Brain microvascular endothelial cell (primary cell): ENCODE measurements at regions not wholly inside any gene's neighbourhood (a gene's known extent, or its start where the extent isn't known, plus 50 kb on each side); places are given as distances from the start of the nearest gene placed in this dataset.

Source experiments
- DNase-seq: peaks from one replicate; pipeline ENCODE4 v3.0.0-alpha.2; 2020
- H3K27ac ChIP-seq: fragments of 250-450 bp; sonication (Bioruptor Pico); 2 replicates; pipeline ENCODE4 v1.5.1; 2020; ENCODE audit warnings: mild to moderate bottlenecking, moderate library complexity
- H3K27me3 ChIP-seq: fragments of 250-450 bp; sonication (Bioruptor Pico); replicated peaks from 2 replicates; pipeline ENCODE4 v1.5.1; 2020; ENCODE audit warnings: mild to moderate bottlenecking
- H3K36me3 ChIP-seq: fragments of 250-450 bp; sonication (Bioruptor Pico); replicated peaks from 2 replicates; pipeline ENCODE4 v1.5.1; 2020; ENCODE audit warnings: mild to moderate bottlenecking
- H3K4me3 ChIP-seq: 2 replicates; pipeline ENCODE4 v1.5.1; 2011; ENCODE audit warnings: low read depth, mild to moderate bottlenecking, control low read depth, low read length, moderate library complexity
- in situ Hi-C: cut with HindIII; loops from 2 replicates; pipeline ENCODE4 v1.10.0; 2017; ENCODE audit warnings: low sequenced_read_pairs, low pct_ligation_motif_present
- TF ChIP-seq, protein P1 (sequence below): IDR thresholded peaks from 2 replicates; pipeline ENCODE4 v1.5.1; 2011; ENCODE audit warnings: low read depth, mild to moderate bottlenecking, moderate library complexity, low read length, control low read depth, inconsistent platforms; ENCODE audit errors: missing control alignments

DNA sequence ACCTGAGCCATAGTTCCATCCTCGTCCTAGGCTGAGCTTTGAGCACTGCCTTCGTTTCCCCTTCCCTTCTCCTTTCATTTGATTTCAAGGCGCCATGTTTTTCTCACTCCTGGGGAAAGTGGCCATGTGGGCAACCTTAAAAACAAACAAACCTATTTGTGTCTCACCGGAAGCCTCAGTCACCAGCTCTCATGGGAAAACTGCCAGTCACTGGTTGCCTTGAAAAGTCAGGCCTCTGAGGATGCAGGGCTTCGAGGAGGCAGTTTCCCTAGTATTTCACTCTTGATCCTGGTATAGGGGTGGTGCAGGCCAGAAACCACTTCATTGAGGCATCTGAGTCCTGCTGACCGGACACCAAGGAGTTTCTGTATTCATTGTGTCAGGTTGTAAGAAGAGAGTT, 59.2 kb upstream of the TRIB2 start:
- TF ChIP-seq, protein P1, sequence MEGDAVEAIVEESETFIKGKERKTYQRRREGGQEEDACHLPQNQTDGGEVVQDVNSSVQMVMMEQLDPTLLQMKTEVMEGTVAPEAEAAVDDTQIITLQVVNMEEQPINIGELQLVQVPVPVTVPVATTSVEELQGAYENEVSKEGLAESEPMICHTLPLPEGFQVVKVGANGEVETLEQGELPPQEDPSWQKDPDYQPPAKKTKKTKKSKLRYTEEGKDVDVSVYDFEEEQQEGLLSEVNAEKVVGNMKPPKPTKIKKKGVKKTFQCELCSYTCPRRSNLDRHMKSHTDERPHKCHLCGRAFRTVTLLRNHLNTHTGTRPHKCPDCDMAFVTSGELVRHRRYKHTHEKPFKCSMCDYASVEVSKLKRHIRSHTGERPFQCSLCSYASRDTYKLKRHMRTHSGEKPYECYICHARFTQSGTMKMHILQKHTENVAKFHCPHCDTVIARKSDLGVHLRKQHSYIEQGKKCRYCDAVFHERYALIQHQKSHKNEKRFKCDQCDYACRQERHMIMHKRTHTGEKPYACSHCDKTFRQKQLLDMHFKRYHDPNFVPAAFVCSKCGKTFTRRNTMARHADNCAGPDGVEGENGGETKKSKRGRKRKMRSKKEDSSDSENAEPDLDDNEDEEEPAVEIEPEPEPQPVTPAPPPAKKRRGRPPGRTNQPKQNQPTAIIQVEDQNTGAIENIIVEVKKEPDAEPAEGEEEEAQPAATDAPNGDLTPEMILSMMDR = no peak
- Histone ChIP-seq H3K4me3 (no peak overlapping the region), H3K27ac (no peak overlapping the region), H3K36me3 (no peaks in the 10 kb centered on the region), H3K27me3 (no peaks in the 10 kb centered on the region)
- DNase-seq = no peak
- in situ Hi-C loops = no loop called here

DNA sequence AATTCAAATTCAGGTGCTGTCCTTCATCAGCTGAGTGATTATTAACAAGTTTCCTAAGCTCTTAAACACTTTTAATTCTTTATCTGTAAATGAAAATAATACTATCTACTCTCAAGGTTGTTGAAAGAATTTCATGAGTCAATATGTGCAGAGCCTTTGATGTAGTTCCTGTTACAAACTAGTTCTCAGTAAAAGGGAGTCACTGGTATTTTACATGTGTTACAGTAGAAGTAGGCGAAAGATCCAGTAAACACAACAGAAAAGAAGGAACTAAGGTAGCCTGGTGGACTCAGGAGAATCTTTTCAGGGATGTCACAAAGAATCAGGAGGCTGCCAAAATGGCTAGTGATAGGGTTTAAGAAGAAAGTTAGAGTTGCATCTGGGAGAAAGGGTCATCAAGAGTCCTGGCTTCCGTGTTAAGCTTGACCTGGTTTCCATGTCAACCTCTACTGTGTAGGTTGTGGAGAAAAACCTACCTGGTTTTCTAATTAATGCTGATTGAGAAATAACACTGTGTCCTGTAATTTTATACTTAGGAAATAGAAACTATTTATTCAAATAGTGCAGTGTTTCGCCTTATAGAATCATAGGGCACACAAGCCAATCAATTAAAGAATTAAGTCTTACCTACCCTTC, 58.3 kb upstream of the TRIB2 start:
- TF ChIP-seq, protein P1 = no peak
- in situ Hi-C loops = no loop called here

DNA sequence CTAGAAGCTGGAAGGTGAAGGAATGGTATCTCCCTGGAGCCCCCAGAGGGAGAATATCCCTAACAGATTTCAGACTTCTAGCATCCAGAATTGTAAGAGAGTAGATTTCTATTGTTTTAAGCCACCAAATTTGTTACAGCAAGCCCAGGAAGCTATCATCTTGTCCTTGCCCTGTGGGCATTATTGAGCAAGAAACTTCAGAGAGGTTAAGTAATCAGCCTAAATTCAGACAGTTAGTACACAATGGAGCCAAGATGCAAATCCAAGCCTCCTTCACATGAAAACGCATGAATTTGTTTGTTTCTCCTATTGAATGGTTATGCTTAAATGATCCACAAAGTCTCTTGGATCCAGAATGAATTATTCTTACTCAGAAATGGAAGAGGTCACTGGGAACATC, 55.2 kb upstream of the TRIB2 start:
- DNase-seq = no peak
- in situ Hi-C loops = no loop called here
- TF ChIP-seq, protein P1 = no peak

More for the DNA sequence above, 58.3 kb upstream of the TRIB2 start:
- Histone ChIP-seq H3K4me3 (no peak overlapping the region), H3K36me3 (no peaks in the 10 kb centered on the region), H3K27me3 (no peaks in the 10 kb centered on the region), H3K27ac (no peak overlapping the region)
- DNase-seq = no peak

DNA sequence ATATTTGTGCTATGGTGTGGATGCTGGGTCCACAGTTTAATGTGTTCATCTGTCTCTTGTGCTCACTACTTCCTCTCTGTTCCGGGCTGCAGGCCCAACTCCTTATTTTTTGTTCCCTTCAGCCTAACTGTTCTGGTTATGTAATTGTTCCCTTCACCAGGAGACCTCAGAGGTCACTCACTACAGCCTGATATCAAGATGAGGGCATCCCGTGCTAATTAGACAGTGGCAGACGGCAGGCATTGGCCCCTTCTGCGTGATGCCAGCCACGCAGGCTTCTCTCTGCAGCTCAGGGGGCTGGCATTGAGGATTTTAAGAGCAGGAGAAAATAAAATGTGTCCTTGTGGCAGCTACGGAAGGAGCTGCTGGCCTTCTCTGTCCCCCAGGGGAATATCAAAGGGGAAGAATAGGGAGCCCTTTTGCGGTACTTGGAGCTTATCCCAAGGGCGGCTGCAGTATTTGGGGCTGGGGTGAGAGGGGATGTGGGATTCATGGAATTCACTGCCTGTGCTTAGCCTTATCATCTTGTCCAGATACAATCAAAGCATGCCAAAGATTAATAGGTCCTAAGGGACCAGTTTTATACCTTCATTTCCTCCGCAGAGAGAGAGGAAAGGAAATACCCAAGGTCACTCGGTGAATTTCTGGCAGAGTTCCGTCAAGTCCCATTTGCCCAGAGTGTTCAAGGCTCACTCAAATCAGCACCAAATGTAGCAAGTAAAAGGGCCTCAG, 53.3 kb upstream of the TRIB2 start:
- DNase-seq = no peak
- Histone ChIP-seq H3K4me3 (no peak overlapping the region), H3K27ac (no peak overlapping the region), H3K27me3 (no peaks in the 10 kb centered on the region), H3K36me3 (no peaks in the 10 kb centered on the region)
- in situ Hi-C loops = no loop called here
- TF ChIP-seq, protein P1 = no peak

More for the DNA sequence above, 55.2 kb upstream of the TRIB2 start:
- Histone ChIP-seq H3K27me3 (no peaks in the 10 kb centered on the region), H3K4me3 (no peak overlapping the region), H3K27ac (no peak overlapping the region), H3K36me3 (no peaks in the 10 kb centered on the region)

DNA sequence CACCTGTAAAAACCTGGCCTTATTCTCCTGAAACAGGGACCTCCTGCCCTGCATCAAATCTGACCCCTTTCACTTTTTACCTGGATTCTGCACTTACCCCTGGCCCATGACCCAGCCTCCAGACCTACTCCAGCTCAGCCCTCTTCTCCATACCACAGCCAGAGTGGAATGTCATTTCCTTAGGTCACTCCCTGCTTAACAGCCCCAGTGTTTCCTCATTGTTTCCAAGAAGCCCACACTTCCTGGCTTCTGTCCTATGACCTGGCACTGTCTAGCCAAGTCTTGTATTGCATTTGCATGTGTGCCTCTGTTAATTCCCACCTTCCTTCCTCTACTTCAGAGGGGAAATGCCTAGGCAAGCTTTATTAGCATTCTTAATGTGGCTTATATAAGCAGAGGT, 51.4 kb upstream of the TRIB2 start:
- in situ Hi-C loops = no loop called here
- H3K27ac ChIP-seq = no peak overlapping the region
- TF ChIP-seq, protein P1 = no peak
- H3K4me3 ChIP-seq = no peak overlapping the region
- no peak for DNase-seq
- no peaks in the 10 kb centered on the region for H3K27me3 ChIP-seq
- no peaks in the 10 kb centered on the region for H3K36me3 ChIP-seq
